HG03565 (cell line): ENCODE measurements at regions not wholly inside any gene's neighbourhood (a gene's known extent, or its start where the extent isn't known, plus 50 kb on each side); places are given as distances from the start of the nearest gene placed in this dataset.

Experiments
- ATAC-seq: cut with Tn5 transposase; IDR thresholded peaks from one replicate; pipeline ENCODE4 v1.9.1; 2021; ENCODE audit warnings: mild to moderate bottlenecking, moderate library complexity; ENCODE audit not compliant: unreplicated experiment

- ATAC-seq = no peak
Observed at GRCh38 chr13:26456650-26457049, 100.8 kb upstream of the WASF3 start.

- no peak for ATAC-seq
Observed at GRCh38 chr13:26457212-26457611, 100.3 kb upstream of the WASF3 start.

GRCh38 chr13:26458196-26458749, 99.2 kb upstream of the WASF3 start:
- no peak for ATAC-seq

GRCh38 chr13:26459276-26460131, 98.0 kb upstream of the WASF3 start:
- no peak for ATAC-seq

- no peak for ATAC-seq
Observed at GRCh38 chr13:26460648-26461047, 96.8 kb upstream of the WASF3 start.

- no peak for ATAC-seq
Observed at GRCh38 chr13:26463296-26463695, 94.2 kb upstream of the WASF3 start.

GRCh38 chr13:26463848-26464247, 93.6 kb upstream of the WASF3 start:
- ATAC-seq = no peak

- ATAC-seq = no peak
Observed at GRCh38 chr13:26465514-26465913, 92.0 kb upstream of the WASF3 start.

GRCh38 chr13:26465954-26466353, 91.5 kb upstream of the WASF3 start:
- no peak for ATAC-seq

- ATAC-seq = no peak
Observed at GRCh38 chr13:26468265-26468801, 89.2 kb upstream of the WASF3 start.

GRCh38 chr13:26469602-26470001, 87.9 kb upstream of the WASF3 start:
- no peak for ATAC-seq

GRCh38 chr13:26471807-26472206, 85.7 kb upstream of the WASF3 start:
- ATAC-seq = no peak

GRCh38 chr13:26473571-26474230, 83.8 kb upstream of the WASF3 start:
- no peak for ATAC-seq

GRCh38 chr13:26474286-26474685, 83.2 kb upstream of the WASF3 start:
- no peak for ATAC-seq

- no peak for ATAC-seq
Observed at GRCh38 chr13:26475176-26476110, 82.0 kb upstream of the WASF3 start.

- no peak for ATAC-seq
Observed at GRCh38 chr13:26476111-26476781, 81.2 kb upstream of the WASF3 start.

- ATAC-seq = no peak
Observed at GRCh38 chr13:26476782-26477142, 80.7 kb upstream of the WASF3 start.

GRCh38 chr13:26477681-26478080, 79.8 kb upstream of the WASF3 start:
- ATAC-seq = no peak

- ATAC-seq = no peak
Observed at GRCh38 chr13:26480246-26480855, 77.1 kb upstream of the WASF3 start.
